GM18505 (cell line): ENCODE measurements at regions not wholly inside any gene's neighbourhood (a gene's known extent, or its start where the extent isn't known, plus 50 kb on each side); places are given as distances from the start of the nearest gene placed in this dataset.

Experiments
- ATAC-seq: cut with Tn5 transposase; IDR thresholded peaks from one replicate; pipeline ENCODE4 v1.9.1; 2021; ENCODE audit not compliant: unreplicated experiment
- POLR2A ChIP-seq: IDR thresholded peaks from 4 replicates; pipeline ENCODE4 v1.6.1; 2011; ENCODE audit warnings: borderline replicate concordance; ENCODE audit not compliant: insufficient read depth, insufficient read length; ENCODE audit errors: extremely low read depth

DNA sequence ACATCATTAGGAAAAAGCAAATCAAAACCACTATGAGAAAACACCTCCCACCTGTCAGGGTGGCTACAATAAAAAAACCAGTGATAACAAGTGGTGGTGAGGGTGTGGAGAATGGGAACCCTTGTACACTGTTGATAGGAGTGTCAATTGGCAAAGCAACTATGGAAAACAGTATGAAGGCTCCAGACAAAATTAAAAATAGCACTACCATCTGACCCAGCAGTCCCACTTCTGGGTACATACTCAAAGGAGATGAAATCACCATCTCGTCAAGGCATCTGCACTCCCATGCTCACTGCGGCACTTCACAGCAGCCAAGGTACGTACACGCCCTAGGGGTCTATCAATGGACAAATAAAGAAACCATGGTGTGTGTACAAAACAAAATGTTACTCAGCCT, 715.1 kb downstream of the UQCRFS1 start:
- ATAC-seq: no peak
- no peak for TF ChIP-seq POLR2A

DNA sequence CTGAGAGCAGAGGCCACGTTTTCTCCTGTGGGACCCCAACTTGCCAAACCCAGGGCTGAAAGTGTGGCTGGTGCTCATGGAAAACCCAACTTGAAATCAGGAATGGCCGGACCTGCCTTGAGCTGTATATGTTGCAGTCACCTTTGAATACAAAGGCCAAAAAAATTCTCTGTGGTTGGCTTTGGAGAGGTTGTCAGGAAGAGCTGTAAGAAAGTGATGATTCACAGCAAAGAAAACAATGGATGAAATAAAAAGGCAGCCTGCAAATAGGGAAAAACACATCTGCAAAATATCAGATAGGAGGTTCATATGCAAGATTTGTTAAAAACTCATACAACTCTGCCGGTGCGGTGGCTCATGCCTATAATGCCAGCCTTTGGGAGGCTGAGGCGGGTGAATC, 715.8 kb downstream of the UQCRFS1 start:
- no peak for TF ChIP-seq POLR2A
- no peak for ATAC-seq

DNA sequence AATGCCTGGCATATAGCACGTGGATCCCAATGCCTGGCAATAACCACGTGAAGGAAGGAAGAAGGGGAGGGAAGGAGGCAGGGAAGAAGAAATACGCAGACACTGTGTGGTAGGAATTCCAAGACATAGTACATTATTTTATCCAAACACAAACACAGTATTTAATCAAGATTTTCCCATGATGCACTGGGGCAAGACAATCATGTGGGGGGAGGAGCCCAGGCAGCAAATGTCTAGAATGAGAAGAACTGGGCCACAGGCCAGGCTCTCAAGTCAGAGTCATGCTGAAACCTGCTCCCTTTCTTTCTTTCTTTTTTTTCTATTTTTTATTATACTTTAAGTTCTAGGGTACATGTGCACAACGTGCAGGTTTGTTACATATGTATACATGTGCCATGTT, 717.9 kb downstream of the UQCRFS1 start:
- TF ChIP-seq POLR2A: no peak
- ATAC-seq: no peak

DNA sequence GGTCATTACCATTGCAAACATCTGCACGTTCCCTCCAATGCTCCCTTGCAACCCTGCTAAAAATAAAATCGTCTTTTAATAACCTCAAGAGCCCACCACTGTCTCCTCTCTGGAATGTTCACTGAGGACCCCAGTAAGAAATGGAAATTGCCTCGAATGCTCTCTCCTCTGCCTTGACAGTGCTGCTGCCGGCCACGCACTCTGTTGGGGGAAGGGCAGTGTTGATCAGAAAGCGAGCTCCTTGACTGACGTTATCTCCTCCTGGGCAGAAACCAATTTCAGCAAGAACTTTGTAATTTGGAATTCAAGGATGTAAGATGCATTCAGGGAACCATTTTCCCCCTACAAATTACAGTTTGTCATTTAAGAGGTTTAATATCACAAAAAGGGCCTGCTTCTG, 718.5 kb downstream of the UQCRFS1 start:
- no peak for TF ChIP-seq POLR2A
- no peak for ATAC-seq

DNA sequence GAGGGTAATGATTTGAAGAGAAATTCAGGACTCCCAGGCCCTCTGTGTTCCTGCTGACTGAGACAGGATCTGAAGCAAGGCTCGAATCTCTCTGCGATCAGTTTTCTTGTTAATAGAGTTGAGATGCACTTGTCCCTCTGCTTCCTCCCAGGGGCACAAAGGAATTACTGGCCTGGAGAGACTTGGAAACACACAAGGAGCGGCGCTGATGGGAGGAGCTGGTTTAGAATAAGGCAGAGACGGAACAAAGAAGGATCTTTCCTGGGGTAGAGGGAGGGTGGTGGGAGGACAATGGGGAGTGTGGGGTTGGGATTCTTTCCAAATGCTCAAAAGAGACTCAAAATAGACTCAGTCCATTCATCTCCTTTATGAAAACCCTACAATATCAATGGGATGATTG, 719.1 kb downstream of the UQCRFS1 start:
- no peak for ATAC-seq
- no peak for TF ChIP-seq POLR2A

DNA sequence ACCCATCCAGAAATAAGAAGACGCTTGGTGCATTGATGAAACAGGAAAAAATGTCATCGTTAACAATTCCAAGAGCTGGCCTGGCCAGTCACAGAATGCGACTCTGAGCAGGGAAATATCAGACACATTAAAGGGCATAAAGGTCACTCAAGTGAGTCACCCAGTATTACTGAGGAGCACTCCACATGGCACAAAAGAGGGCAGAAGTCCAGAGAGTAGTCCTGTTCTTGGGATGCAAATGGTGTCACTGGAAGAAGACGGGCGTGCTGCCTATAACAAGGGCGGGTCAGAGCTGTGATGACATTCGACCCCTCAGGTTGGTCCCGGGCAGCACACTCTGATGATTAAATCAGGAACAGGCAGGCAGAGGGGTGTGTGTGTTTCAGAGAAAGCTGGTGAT, 720.3 kb downstream of the UQCRFS1 start:
- ATAC-seq: no peak
- no peak for TF ChIP-seq POLR2A

DNA sequence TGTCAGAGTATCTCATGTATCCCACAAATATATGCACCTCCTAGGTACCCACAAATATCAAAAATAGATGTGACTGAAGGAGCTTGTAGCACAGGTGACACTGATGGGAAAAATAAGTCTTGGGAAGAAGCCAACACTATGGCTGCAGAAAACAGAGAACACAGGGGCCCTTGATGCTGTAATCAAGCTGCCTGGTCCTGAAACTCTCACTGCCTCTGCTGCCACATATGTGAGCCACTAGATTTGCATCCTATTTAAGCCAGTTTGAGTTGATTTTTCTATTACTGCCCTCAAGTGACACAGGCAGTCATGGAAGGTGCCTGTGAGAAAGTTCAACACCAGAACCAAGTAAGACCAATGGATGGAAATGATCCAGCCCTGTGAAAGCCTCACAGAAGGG, 720.8 kb downstream of the UQCRFS1 start:
- TF ChIP-seq POLR2A: no peak

DNA sequence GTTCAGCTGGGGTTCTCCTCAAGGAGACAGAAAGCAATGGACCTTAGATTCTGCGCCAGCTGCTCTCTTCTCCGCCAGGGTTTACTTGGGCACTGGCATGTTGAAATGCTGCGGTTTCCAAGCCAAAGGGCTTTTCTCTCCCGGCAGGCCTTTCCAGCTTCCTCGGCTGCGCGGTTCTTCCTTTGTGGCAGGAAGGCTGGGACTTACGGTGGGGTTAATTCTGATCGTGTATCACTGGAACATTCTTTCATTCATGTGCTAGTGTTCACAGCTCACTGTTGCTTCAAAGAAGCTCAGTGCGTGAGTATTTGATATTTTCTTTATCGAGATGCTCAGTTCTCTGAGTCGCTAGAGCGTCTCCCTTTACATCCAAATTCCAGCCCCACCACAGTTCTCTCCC, 723.2 kb downstream of the UQCRFS1 start:
- TF ChIP-seq POLR2A: no peak
- no peak for ATAC-seq

More for the DNA sequence above, 720.8 kb downstream of the UQCRFS1 start:
- ATAC-seq: no peak

DNA sequence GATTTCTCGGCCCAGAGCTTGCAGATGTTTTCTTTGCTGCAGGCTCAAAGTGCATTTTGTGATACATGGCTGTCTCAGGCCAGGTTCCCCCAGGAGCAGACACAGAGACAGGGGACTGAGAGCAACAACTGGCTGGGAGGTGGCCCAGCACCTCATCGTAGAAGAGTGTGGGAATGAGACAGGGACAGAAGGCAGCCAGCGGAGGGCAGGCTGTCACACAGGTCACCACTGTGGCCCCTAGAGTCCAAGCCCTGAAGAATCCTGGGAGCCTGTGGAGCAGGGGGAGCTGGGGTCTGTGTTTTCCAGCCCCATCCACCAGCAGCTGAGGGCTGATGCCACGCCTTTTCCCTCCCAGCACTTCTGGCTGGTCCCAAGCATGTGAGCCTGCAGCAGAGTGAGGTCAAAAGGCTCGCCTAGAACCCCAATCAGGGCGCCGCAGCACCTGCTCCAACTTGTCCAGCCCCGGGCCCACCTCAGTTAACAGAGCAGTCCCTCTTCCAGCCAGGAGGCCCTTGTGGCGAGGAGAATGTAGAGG, 723.8 kb downstream of the UQCRFS1 start:
- no peak for TF ChIP-seq POLR2A
- no peak for ATAC-seq

DNA sequence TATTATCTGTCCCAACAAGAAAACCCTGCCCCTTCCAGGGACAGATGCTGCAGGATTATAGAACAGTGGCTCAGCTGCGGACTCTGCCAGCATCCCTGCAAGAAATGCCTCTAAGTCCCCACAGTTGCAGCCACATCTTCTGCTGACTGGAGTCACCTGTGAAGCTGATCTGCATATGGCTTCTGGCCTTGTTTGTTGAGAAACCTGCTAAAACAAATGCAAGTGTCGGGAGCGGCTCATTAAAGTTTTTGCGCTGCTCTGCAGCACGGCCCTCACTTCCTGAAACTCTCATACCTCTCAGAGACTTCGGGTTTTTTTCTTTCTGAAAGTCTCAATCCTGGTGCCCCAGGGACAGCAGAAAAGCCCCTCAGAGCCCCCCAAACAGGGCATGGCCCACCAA, 725.0 kb downstream of the UQCRFS1 start:
- no peak for TF ChIP-seq POLR2A
- ATAC-seq: no peak

DNA sequence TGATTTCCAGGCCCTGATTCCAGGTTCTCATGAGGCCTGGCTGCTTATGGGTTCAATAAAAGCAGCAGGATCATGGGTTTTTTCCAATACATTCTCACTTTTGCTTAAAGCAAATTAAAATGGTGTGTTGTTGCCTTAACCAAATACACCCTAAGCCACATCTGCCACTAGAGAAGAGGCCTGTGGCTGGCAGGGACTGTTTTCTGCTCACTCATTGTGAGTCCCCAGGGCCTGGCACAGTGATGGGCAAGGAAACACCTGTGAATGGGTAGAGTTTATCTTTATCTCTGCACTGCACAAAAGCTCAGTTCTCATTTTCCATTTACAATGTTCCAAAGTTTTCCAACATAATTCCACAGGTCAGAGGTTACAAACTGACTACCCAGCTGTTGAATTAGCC, 726.0 kb downstream of the UQCRFS1 start:
- ATAC-seq: no peak
- TF ChIP-seq POLR2A: no peak

DNA sequence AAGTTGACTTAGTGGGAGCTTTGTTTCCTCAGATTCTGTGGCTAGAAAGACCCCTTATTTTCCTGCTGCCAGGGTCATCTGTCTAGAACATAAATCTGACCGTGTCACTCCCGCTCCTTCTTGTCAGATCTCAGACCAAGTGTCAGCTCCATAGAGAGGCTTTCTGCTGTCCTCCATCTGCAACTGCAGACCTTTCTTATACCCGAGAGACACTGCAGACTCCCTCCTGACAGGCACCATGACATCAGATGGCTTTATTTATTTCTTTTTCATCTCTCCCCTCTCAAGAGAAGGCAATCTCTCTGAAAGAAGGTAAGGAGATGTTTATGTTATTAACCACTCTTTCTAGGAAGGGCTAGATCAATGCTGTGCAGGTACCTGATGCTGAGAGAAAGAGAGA, 726.5 kb downstream of the UQCRFS1 start:
- TF ChIP-seq POLR2A: no peak
- no peak for ATAC-seq

DNA sequence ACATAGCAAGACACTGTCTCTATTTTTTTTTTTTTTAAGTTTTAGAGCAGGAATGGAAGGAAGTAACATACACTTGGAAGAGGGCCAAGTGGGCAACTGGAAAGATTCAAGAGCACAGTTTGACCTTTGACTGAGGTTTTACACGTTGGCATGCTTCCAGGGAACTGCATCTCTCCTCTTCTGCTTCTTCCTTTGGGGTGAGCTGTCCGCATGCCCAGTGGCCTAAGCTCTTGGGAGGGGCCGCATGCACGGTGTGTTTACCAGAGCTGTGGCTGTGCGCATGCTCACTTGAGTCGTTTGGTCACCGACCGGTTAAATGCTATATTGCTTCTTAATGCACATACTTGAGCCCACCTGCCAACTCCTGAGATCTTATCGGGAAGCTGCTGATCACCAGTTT, 727.7 kb downstream of the UQCRFS1 start:
- ATAC-seq: no peak
- no peak for TF ChIP-seq POLR2A

DNA sequence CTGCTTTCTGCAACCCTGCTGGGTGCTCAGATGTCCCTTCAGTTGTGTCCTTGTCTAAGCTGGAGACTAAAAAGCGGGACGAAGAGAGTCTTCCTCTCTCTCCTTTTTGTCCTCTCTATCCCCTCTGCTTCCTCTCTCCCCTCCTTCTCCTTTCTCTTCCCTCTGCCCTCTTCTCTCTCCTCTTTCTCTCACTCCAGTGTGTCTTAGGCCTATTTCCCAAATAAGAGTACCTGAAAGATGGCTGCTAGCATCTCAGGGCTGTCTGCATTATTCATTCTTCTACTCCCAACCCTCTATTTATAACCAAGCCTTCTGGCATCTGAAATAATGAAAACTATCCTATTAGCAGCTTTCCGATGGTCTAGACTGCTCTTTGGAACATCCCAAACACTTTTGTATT, 729.8 kb downstream of the UQCRFS1 start:
- ATAC-seq: no peak
- no peak for TF ChIP-seq POLR2A

DNA sequence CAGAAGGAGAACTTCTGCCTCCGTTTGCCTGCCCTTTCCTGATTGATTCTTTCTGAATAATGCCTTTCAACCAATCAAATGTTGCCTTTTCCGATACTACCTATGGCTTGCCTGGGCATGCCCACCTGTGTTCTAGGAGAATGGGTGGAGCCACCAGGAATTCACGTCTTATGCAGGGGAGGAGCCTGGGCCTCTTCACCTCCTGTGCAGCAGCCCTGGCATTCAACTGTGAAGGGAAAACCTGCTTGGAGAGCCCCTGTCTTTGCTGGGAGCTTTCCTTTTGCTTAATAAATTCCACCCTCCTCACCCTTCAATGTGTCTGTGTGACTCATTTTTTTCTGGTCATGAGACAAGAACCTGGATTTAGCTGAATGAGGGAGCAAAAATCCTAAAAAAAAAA, 730.7 kb downstream of the UQCRFS1 start:
- TF ChIP-seq POLR2A: no peak
- ATAC-seq: no peak

DNA sequence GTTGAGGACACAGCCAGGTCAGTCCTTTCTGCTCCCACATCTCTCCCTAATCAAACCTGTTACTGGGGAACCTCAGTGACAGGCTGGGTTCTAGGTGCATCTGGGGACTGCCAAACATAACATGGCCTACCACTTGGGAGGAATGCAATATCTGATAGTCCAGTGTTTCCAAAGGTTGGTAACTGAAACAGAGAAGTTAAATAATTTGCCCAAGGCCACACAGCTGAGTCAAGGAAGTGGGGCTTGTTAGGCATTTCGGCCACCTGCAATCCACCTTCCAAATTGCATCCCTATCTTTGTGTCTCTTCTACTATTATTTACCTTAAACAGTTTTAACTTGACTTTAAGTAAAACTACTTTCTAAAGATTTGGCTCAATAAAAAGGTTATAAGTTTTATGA, 731.3 kb downstream of the UQCRFS1 start:
- ATAC-seq: no peak
- TF ChIP-seq POLR2A: no peak

DNA sequence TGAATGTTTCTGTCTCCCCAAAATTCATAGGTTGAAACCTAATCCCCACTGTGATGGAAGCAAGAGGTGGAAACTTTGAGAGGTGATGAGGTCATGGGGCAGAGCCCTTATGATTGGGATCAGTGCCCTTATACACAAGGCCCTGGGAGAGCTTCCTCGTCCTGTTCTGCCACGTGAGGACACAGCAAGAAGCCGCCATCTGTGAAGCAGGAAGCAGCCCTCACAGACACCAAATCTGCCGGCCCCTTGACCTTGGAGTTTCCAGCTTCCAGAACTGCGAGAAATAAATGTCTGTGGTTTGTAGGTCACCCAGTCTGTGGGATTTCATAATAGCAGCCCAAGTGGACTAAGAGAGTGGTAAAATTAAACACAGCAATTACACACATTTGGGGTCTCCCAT, 737.4 kb downstream of the UQCRFS1 start:
- no peak for ATAC-seq
- TF ChIP-seq POLR2A: no peak

DNA sequence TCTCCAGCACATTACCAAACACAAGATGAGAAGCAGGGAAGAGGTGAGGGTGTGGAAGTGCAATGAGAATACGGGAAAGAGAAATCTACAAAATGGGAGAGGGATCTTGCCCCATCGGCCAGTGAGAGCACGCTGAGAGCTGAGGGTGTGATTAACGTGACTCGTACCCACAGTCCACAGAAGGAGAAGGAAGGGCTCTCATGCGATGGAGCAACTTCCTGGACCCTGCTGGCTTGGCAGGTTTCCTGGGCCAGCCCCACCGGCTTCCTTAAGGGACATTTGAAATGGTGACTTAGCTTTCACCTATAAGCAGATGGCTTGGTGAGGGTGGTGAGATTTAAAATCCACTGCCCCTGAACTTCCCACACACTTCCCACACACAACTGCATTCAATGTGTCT, 740.1 kb downstream of the UQCRFS1 start:
- no peak for TF ChIP-seq POLR2A

More for the DNA sequence above, 740.1 kb downstream of the UQCRFS1 start:
- ATAC-seq: no peak
